ENCODE measurements at regions not wholly inside any gene's neighbourhood (a gene's known extent, or its start where the extent isn't known, plus 50 kb on each side); places are given as distances from the start of the nearest gene placed in this dataset.

GRCh38 chr19:29393915-29394460 is 131.8 kb upstream of the VSTM2B start:
- TF ChIP-seq, protein P1, sequence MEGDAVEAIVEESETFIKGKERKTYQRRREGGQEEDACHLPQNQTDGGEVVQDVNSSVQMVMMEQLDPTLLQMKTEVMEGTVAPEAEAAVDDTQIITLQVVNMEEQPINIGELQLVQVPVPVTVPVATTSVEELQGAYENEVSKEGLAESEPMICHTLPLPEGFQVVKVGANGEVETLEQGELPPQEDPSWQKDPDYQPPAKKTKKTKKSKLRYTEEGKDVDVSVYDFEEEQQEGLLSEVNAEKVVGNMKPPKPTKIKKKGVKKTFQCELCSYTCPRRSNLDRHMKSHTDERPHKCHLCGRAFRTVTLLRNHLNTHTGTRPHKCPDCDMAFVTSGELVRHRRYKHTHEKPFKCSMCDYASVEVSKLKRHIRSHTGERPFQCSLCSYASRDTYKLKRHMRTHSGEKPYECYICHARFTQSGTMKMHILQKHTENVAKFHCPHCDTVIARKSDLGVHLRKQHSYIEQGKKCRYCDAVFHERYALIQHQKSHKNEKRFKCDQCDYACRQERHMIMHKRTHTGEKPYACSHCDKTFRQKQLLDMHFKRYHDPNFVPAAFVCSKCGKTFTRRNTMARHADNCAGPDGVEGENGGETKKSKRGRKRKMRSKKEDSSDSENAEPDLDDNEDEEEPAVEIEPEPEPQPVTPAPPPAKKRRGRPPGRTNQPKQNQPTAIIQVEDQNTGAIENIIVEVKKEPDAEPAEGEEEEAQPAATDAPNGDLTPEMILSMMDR (IDR thresholded peaks at IDR 0.05) = no peak
- TF ChIP-seq ZFX (IDR thresholded peaks at IDR 0.05; ENCODE audit: borderline replicate concordance) = no peak

Data from 22Rv1 (cell line).